ENCODE measurements at regions not wholly inside any gene's neighbourhood (a gene's known extent, or its start where the extent isn't known, plus 50 kb on each side); places are given as distances from the start of the nearest gene placed in this dataset.
A peak's percentile ranks its signal among the peaks of the same experiment; 100 is the strongest.

GRCh38 chr3:27571345-27571744, 87.2 kb upstream of the SLC4A7 start:
- no peak overlapping the region for H3K27ac ChIP-seq
- H3K9me3 ChIP-seq (ENCODE audit: low read depth), result no peaks in the 10 kb centered on the region
- no peak overlapping the region for H2AFZ ChIP-seq
- no peaks in the 10 kb centered on the region for H3K9me2 ChIP-seq (replicated peaks; ENCODE audit: insufficient read depth)
- TF ChIP-seq EZH2phosphoT487 (IDR thresholded peaks at IDR 0.05; ENCODE audit: low read depth, severe bottlenecking, unreplicated experiment) (no peak), CTCF (IDR thresholded peaks at IDR 0.05; ENCODE audit: poor library complexity) (no peak), EZH2 (IDR thresholded peaks at IDR 0.05; ENCODE audit: borderline replicate concordance) (no peak)
- no peak overlapping the region for H3K4me2 ChIP-seq
- no peaks in the 10 kb centered on the region for H3K79me2 ChIP-seq
- WGBS (ENCODE audit: low lambda C conversion rate, missing lambda C conversion rate), result 60% methylated on average over 2 of the region's 2 CpGs
- H4K20me1 ChIP-seq (ENCODE audit: insufficient read depth, poor library complexity, severe bottlenecking), result no peaks in the 10 kb centered on the region
- H3K4me1 ChIP-seq (ENCODE audit: insufficient read depth), result no peaks in the 10 kb centered on the region
- H3K36me3 ChIP-seq (replicated peaks; ENCODE audit: insufficient read depth, low read depth), result no peaks in the 10 kb centered on the region
- H3K4me3 ChIP-seq, result no peak overlapping the region
- no peaks in the 10 kb centered on the region for H3K27me3 ChIP-seq
- DNase-seq (ENCODE audit: low spot score), result no peak

GRCh38 chr3:27570421-27571106, 86.4 kb upstream of the SLC4A7 start:
- H3K9me2 ChIP-seq (replicated peaks; ENCODE audit: insufficient read depth), result no peaks in the 10 kb centered on the region
- no peak overlapping the region for H3K27ac ChIP-seq
- H3K9me3 ChIP-seq (ENCODE audit: low read depth), result no peaks in the 10 kb centered on the region
- H3K4me3 ChIP-seq, result no peak overlapping the region
- H3K27me3 ChIP-seq, result no peaks in the 10 kb centered on the region
- no peaks in the 10 kb centered on the region for H3K4me1 ChIP-seq (ENCODE audit: insufficient read depth)
- no peak for TF ChIP-seq CTCF (IDR thresholded peaks at IDR 0.05; ENCODE audit: poor library complexity)
- no peak for TF ChIP-seq EZH2 (IDR thresholded peaks at IDR 0.05; ENCODE audit: borderline replicate concordance)
- no peak for TF ChIP-seq EZH2phosphoT487 (IDR thresholded peaks at IDR 0.05; ENCODE audit: low read depth, severe bottlenecking, unreplicated experiment)
- H3K36me3 ChIP-seq (replicated peaks; ENCODE audit: insufficient read depth, low read depth), result no peaks in the 10 kb centered on the region
- H3K79me2 ChIP-seq, result no peaks in the 10 kb centered on the region
- H4K20me1 ChIP-seq (ENCODE audit: insufficient read depth, poor library complexity, severe bottlenecking), result no peaks in the 10 kb centered on the region
- no peak overlapping the region for H2AFZ ChIP-seq
- WGBS (ENCODE audit: low lambda C conversion rate, missing lambda C conversion rate), result 82% methylated on average over 4 of the region's 4 CpGs
- no peak for DNase-seq (ENCODE audit: low spot score)
- H3K4me2 ChIP-seq, result no peak overlapping the region

GRCh38 chr3:27568393-27568792, 84.2 kb upstream of the SLC4A7 start:
- 43% methylated on average over 5 of the region's 5 CpGs for WGBS (ENCODE audit: low lambda C conversion rate, missing lambda C conversion rate)
- no peak overlapping the region for H2AFZ ChIP-seq
- no peaks in the 10 kb centered on the region for H3K27me3 ChIP-seq
- no peaks in the 10 kb centered on the region for H3K4me1 ChIP-seq (ENCODE audit: insufficient read depth)
- H3K79me2 ChIP-seq, result no peaks in the 10 kb centered on the region
- H3K4me2 ChIP-seq, result no peak overlapping the region
- peak; percentile 38 for DNase-seq (ENCODE audit: low spot score)
- no peaks in the 10 kb centered on the region for H3K36me3 ChIP-seq (replicated peaks; ENCODE audit: insufficient read depth, low read depth)
- no peaks in the 10 kb centered on the region for H4K20me1 ChIP-seq (ENCODE audit: insufficient read depth, poor library complexity, severe bottlenecking)
- TF ChIP-seq EZH2phosphoT487 (IDR thresholded peaks at IDR 0.05; ENCODE audit: low read depth, severe bottlenecking, unreplicated experiment) (no peak), EZH2 (IDR thresholded peaks at IDR 0.05; ENCODE audit: borderline replicate concordance) (no peak), CTCF (IDR thresholded peaks at IDR 0.05; ENCODE audit: poor library complexity) (no peak)
- H3K9me3 ChIP-seq (ENCODE audit: low read depth), result no peaks in the 10 kb centered on the region
- no peaks in the 10 kb centered on the region for H3K9me2 ChIP-seq (replicated peaks; ENCODE audit: insufficient read depth)
- H3K27ac ChIP-seq, result no peak overlapping the region
- no peak overlapping the region for H3K4me3 ChIP-seq

Data from hepatocyte (in vitro differentiated cells).